ENCODE measurements at regions not wholly inside any gene's neighbourhood (a gene's known extent, or its start where the extent isn't known, plus 50 kb on each side); places are given as distances from the start of the nearest gene placed in this dataset.

DNA sequence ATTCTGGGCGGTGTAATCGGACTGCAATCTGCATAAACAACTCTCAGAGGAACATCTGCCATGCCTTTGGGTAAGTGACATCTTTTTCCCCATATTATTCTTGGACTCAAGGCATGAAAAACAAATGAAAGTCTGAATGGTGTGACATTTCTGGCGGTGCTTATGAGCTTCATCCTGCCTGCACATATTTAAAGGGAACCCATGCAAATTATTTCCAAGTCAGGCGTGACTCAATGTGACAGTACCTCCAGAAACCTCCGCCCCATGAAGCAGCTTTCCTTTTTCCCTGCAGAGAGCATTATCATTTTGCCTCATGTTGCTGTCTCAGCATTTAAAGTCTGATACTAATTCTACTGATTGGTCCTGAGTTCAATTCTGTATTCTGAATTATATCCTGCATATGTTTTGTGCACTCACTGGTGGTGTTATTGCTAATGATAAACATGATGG is 585.4 kb downstream of the SNAPC1 start:
- DNase-seq: no peak
- peaks cover 0 to 2% (median 0%) of the 10 kb centered on the region in 3 donors for H3K27me3 Mint-ChIP-seq (ENCODE audit: low read depth in 3 of 3)
- H3K36me3 Mint-ChIP-seq: no peaks in the 10 kb centered on the region
- H3K9me3 Mint-ChIP-seq: peaks cover 0 to 14% (median 10%) of the 10 kb centered on the region in 6 donors
- H3K27ac Mint-ChIP-seq: no peak overlapping the region
- no peaks in the 10 kb centered on the region for H3K4me1 Mint-ChIP-seq
- H3K4me3 Mint-ChIP-seq: no peak overlapping the region

GRCh38 chr14:62357362-62357761 is 595.1 kb downstream of the SNAPC1 start:
- no peak overlapping the region for H3K27ac Mint-ChIP-seq
- DNase-seq: no peak
- H3K9me3 Mint-ChIP-seq: peaks cover 13 to 46% (median 24%) of the 10 kb centered on the region in 6 donors
- peaks cover 0 to 4% (median 0%) of the 10 kb centered on the region in 3 donors for H3K36me3 Mint-ChIP-seq
- H3K4me1 Mint-ChIP-seq: no peaks in the 10 kb centered on the region
- H3K27me3 Mint-ChIP-seq (ENCODE audit: low read depth in 3 of 3): peaks cover 0 to 3% (median 0%) of the 10 kb centered on the region in 3 donors
- no peak overlapping the region for H3K4me3 Mint-ChIP-seq

- DNase-seq: no peak
- Mint-ChIP-seq H3K4me3 (no peak overlapping the region), H3K4me1 (no peaks in the 10 kb centered on the region), H3K27ac (no peak overlapping the region), H3K9me3 (peaks cover 3 to 20% (median 4%) of the 10 kb centered on the region in 6 donors), H3K27me3 (ENCODE audit: low read depth in 3 of 3) (peaks cover 0 to 1% (median 0%) of the 10 kb centered on the region in 3 donors), H3K36me3 (no peaks in the 10 kb centered on the region)
Observed at GRCh38 chr14:62364161-62364560, 601.9 kb downstream of the SNAPC1 start.

DNA sequence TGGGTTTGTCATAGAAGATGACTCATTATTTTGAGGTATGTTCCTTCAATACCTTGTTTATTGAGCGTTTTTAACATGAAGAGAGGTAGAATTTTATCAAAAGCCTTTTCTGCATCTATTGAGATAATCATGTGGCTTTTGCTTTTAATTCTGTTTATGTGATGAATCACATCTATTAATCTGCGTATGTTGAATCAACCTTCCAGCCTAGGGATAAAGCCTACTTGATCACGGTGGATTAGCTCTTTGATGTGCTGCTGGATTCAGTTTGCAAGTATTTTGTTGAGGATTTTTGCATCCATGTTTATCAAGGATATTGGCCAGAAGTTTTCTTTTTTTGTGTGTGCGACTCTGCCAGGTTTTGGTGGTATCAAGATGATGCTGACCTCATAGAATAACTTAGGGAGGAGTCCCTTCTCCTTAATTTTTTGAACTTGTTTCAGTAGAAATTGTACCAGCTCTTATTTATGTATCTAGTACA is 602.6 kb downstream of the SNAPC1 start:
- H3K4me1 Mint-ChIP-seq: no peaks in the 10 kb centered on the region
- no peaks in the 10 kb centered on the region for H3K36me3 Mint-ChIP-seq
- DNase-seq: no peak
- peaks cover 0 to 1% (median 0%) of the 10 kb centered on the region in 3 donors for H3K27me3 Mint-ChIP-seq (ENCODE audit: low read depth in 3 of 3)
- peaks cover 3 to 20% (median 4%) of the 10 kb centered on the region in 6 donors for H3K9me3 Mint-ChIP-seq
- no peak overlapping the region for H3K4me3 Mint-ChIP-seq
- no peak overlapping the region for H3K27ac Mint-ChIP-seq

DNA sequence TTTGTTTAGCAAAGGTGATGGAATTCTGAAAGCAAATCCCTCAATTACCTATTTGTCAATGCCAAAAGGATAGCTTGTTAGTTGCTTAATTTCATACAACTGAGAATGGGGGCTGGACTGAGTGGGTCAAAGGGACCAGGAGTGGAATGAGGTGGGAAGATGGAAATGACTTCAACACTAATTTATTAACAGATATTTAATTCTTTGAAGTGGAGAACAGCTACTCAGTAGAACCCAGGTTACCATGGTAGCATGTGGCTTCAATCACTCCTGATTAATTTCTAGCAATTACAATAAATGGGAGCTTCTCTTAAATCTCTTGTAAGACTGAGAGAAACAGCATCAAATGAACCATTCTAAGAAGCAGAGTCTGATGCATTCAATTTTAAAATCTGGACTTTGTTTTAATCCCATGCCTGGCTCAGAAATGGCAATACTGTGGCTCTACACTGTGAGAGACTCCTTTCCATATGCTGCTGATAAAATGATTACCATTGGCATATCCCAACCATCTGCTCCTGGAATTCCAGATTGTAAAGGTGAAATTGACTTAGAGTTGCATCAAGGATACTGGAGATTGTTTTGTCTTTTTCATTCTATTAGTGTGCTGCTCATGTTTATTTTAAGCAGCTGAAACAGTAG is 607.8 kb downstream of the SNAPC1 start:
- H3K27me3 Mint-ChIP-seq (ENCODE audit: low read depth in 3 of 3): peaks cover 0 to 1% (median 0%) of the 10 kb centered on the region in 3 donors
- no peak for DNase-seq
- H3K9me3 Mint-ChIP-seq: peaks cover 2 to 14% (median 4%) of the 10 kb centered on the region in 6 donors
- H3K36me3 Mint-ChIP-seq: no peaks in the 10 kb centered on the region
- H3K27ac Mint-ChIP-seq: no peak overlapping the region
- no peak overlapping the region for H3K4me3 Mint-ChIP-seq
- H3K4me1 Mint-ChIP-seq: no peaks in the 10 kb centered on the region

- H3K4me3 Mint-ChIP-seq: no peak overlapping the region
- peaks cover 0 to 19% (median 8%) of the 10 kb centered on the region in 6 donors for H3K9me3 Mint-ChIP-seq
- DNase-seq: no peak
- no peaks in the 10 kb centered on the region for H3K36me3 Mint-ChIP-seq
- peaks cover 0 to 1% (median 0%) of the 10 kb centered on the region in 3 donors for H3K27me3 Mint-ChIP-seq (ENCODE audit: low read depth in 3 of 3)
- no peaks in the 10 kb centered on the region for H3K4me1 Mint-ChIP-seq
- no peak overlapping the region for H3K27ac Mint-ChIP-seq
Observed at GRCh38 chr14:62373944-62374343, 611.7 kb downstream of the SNAPC1 start.

DNA sequence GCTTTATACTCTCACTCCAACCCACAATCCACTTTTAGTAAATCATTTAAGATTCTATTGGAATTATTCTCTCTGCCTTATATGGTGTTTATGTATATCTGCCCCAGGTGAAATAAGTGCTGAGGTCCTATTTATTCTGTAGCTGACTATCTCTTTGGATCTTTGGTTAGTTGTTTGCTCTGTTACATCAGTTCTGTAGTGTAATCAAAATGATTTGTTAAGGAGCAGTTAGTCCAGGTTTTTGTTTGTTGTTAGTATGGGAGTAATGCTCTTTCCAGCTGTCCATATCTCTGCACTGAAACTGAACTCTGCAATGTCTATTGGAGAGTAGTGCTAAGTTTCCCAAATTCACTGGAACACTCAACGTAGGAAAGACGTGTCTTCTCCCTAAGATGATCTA is 615.8 kb downstream of the SNAPC1 start:
- Mint-ChIP-seq H3K27me3 (ENCODE audit: low read depth in 3 of 3) (peaks cover 0 to 1% (median 0%) of the 10 kb centered on the region in 3 donors), H3K9me3 (peaks cover 0 to 26% (median 8%) of the 10 kb centered on the region in 6 donors), H3K4me1 (no peaks in the 10 kb centered on the region), H3K27ac (no peak overlapping the region), H3K36me3 (no peaks in the 10 kb centered on the region), H3K4me3 (no peak overlapping the region)
- no peak for DNase-seq

DNA sequence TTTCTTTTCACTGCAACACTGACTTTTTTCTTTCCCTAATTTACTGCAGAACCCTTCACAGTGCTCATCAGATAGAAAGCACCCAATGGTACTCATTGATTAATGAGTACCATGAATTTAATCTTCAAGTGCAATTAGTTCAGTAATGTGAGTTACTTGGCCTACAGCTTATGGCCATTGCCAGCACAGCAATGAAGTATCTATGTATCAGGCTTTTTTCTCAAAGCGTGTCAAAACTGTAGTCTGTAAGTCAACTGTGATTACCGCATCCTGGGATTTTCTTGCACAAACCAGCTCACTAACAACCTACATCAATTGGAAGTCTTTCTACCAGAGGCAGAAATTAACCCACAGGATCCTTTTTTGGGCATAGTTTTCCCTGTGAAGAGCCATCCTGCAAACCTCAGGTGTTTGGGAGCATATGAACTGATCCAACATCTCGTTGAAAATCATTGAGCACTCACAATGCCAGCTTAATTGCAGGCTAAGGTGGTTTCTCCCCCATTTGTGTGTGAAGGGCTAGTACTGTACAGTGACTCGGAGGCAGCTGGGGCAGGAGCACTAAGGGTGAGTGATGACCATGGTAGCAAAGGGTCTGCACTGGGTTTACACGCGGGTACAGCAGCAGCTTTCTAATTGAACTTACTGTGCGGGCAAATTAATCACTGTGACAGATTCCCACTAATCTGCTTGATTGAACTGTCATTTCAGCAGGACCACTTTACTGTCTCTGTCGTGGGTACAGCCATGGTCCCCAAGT is 619.3 kb downstream of the SNAPC1 start:
- no peaks in the 10 kb centered on the region for H3K27me3 Mint-ChIP-seq (ENCODE audit: low read depth in 3 of 3)
- H3K36me3 Mint-ChIP-seq: no peaks in the 10 kb centered on the region
- H3K4me3 Mint-ChIP-seq: no peak overlapping the region
- no peaks in the 10 kb centered on the region for H3K4me1 Mint-ChIP-seq
- H3K27ac Mint-ChIP-seq: no peak overlapping the region
- peaks cover 4 to 27% (median 10%) of the 10 kb centered on the region in 6 donors for H3K9me3 Mint-ChIP-seq
- no peak for DNase-seq

DNA sequence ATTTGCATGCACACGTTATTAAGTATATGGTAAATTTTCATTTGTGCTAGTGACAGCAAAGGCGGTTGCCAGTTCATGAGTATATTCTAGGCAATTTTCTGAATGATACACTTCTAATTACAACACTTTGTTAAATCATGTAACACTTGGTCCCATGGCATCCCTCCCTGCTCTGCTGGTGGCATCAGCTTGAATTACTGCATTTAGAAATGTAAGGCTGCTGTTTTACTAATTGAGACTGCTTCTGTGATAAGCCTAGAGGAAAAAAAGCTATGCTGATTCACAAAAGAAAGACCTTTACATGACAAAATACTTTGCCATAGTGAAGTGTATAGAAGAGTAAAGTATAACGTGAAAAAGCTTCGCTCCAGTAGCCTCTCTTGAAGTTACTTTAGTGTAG is 636.1 kb downstream of the KCNH5 start:
- Mint-ChIP-seq H3K4me1 (no peaks in the 10 kb centered on the region), H3K4me3 (no peak overlapping the region), H3K36me3 (no peaks in the 10 kb centered on the region), H3K27me3 (ENCODE audit: low read depth in 3 of 3) (peaks cover 0 to 4% (median 0%) of the 10 kb centered on the region in 3 donors), H3K27ac (no peak overlapping the region), H3K9me3 (peaks cover 0 to 5% (median 2%) of the 10 kb centered on the region in 6 donors)
- no peak for DNase-seq

DNA sequence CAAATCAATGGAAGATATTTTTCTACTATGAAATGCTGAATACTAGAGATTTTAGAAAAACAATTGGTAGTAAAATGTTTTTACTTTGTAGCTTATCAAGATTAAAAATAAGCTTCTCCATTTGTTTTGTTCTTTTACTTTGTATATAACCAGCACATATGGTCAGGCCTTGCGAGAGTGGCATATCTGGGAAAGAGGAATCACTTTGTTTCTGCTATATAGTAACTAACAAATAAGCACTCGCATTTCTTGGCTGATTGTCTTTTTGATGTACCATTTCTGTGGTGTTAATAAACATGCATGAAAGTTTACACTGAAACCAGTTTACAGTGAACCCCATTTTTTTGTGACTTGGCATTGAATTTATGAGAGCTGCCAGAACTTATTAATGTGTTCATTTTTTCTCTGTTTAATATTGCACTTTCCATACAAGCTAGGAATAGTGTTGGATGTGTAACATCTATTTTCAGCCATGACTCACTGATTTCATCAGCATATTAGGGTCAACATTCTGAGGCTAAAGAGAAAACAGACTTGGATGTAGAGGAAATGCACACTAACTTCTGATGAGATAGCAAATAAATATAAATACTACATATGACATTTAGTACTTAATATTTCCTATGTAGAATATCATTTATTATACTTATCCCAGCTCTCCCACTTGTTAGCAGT is 635.5 kb downstream of the KCNH5 start:
- DNase-seq: no peak
- Mint-ChIP-seq H3K4me3 (no peak overlapping the region), H3K36me3 (no peaks in the 10 kb centered on the region), H3K9me3 (peaks cover 0 to 6% (median 2%) of the 10 kb centered on the region in 6 donors), H3K27me3 (ENCODE audit: low read depth in 3 of 3) (peaks cover 0 to 4% (median 0%) of the 10 kb centered on the region in 3 donors), H3K27ac (no peak overlapping the region), H3K4me1 (no peaks in the 10 kb centered on the region)

DNA sequence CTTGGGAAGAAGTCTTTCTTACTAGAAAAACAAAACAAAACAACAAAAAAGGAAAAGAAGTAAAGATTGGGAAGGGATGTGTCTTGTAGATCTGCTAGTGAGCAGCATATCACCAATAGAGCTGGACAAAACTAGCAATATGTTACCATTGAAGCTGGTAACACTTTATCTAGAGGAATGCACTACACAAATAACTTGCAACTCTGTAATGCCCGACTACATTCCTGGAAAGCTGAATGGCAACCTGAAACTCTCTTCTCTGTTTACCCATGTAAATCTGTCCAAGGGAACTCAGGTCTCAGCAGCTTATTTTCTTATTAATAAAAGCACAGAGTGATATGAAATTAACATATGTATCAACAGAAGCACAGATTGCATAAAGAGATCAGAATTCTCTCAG is 624.4 kb downstream of the KCNH5 start:
- Mint-ChIP-seq H3K27me3 (ENCODE audit: low read depth in 3 of 3) (peaks cover 0 to 2% (median 0%) of the 10 kb centered on the region in 3 donors), H3K9me3 (peaks cover 0 to 5% (median 2%) of the 10 kb centered on the region in 6 donors), H3K36me3 (no peaks in the 10 kb centered on the region), H3K27ac (no peak overlapping the region), H3K4me3 (no peak overlapping the region), H3K4me1 (no peaks in the 10 kb centered on the region)
- DNase-seq: no peak

DNA sequence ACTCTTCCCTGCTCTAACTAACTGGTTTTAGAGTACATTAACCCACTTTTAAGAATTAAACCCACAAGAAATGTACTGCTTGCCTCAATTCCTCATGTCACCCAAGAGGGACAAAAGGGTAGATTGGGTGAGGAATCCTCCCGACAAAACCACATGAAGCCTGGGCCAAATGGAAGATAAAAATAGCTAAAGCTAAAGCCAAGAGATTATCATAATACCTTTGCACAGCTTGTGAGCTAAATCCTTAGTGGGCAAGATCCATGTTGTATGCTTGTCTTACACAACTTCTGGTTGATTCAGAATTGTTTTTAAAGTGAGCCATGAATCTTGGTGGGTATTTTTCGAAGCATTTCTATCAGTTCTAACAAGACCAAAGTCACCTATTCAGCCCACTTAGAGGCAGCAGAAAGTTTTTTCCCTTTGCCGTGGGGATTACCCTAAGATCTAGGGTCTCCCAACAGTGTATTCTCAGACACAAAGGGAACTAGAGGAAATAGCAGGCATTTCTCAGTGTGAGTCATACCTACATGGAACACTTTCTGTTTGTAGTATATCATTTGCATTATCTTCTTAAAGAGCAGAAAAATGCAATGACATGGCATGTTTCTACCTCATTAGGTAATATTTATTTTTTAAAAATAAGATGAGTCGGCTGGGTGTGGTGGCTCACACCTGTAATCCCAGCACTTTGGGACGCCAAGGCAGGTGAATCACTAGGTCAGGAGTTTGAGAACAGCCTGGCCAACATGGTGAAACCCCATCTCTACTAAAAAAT is 616.6 kb downstream of the KCNH5 start:
- Mint-ChIP-seq H3K36me3 (no peaks in the 10 kb centered on the region), H3K4me3 (no peak overlapping the region), H3K4me1 (no peaks in the 10 kb centered on the region), H3K27me3 (ENCODE audit: low read depth in 3 of 3) (no peaks in the 10 kb centered on the region), H3K9me3 (peaks cover 14 to 42% (median 22%) of the 10 kb centered on the region in 6 donors), H3K27ac (no peak overlapping the region)
- no peak for DNase-seq

- peaks cover 15 to 46% (median 24%) of the 10 kb centered on the region in 6 donors for H3K9me3 Mint-ChIP-seq
- no peaks in the 10 kb centered on the region for H3K4me1 Mint-ChIP-seq
- no peak for DNase-seq
- H3K36me3 Mint-ChIP-seq: no peaks in the 10 kb centered on the region
- H3K27me3 Mint-ChIP-seq (ENCODE audit: low read depth in 3 of 3): no peaks in the 10 kb centered on the region
- H3K4me3 Mint-ChIP-seq: no peak overlapping the region
- no peak overlapping the region for H3K27ac Mint-ChIP-seq
Observed at GRCh38 chr14:62429683-62430082, 615.6 kb downstream of the KCNH5 start.
